LNCaP clone FGC (cell line): ENCODE measurements at regions not wholly inside any gene's neighbourhood (a gene's known extent, or its start where the extent isn't known, plus 50 kb on each side); places are given as distances from the start of the nearest gene placed in this dataset.

Experiments used
- DNase-seq: peaks from one replicate; pipeline ENCODE4 v3.0.0-alpha.2; 2011; ENCODE audit warnings: low read depth
- H3K4me3 ChIP-seq: 2 replicates; pipeline ENCODE4 v1.5.1; 2011; ENCODE audit warnings: mild to moderate bottlenecking, low read depth, low read length, control low read depth
- CTCF ChIP-seq: IDR thresholded peaks from 2 replicates; pipeline ENCODE4 v1.5.1; 2012; ENCODE audit warnings: mild to moderate bottlenecking; ENCODE audit not compliant: control insufficient read depth, insufficient read depth; ENCODE audit errors: extremely low read depth

GRCh38 chr13:97710797-97711196 lies 242.7 kb upstream of the IPO5 start:
- no peak overlapping the region for H3K4me3 ChIP-seq
- no peak for TF ChIP-seq CTCF
- DNase-seq = no peak

GRCh38 chr13:97712770-97713169 lies 240.7 kb upstream of the IPO5 start:
- TF ChIP-seq CTCF = no peak
- no peak for DNase-seq
- no peak overlapping the region for H3K4me3 ChIP-seq

GRCh38 chr13:97715763-97716162 lies 237.7 kb upstream of the IPO5 start:
- DNase-seq = no peak
- H3K4me3 ChIP-seq = no peak overlapping the region
- no peak for TF ChIP-seq CTCF

- no peak overlapping the region for H3K4me3 ChIP-seq
- TF ChIP-seq CTCF = no peak
- DNase-seq = no peak
Observed at GRCh38 chr13:97716746-97717145, 236.7 kb upstream of the IPO5 start.

- no peak overlapping the region for H3K4me3 ChIP-seq
- no peak for DNase-seq
- TF ChIP-seq CTCF = no peak
Observed at GRCh38 chr13:97719736-97720135, 233.7 kb upstream of the IPO5 start.

- TF ChIP-seq CTCF = no peak
- no peak overlapping the region for H3K4me3 ChIP-seq
- DNase-seq = no peak
Observed at GRCh38 chr13:97720896-97721295, 232.6 kb upstream of the IPO5 start.

- no peak overlapping the region for H3K4me3 ChIP-seq
- DNase-seq = no peak
- no peak for TF ChIP-seq CTCF
Observed at GRCh38 chr13:97723655-97724054, 229.8 kb upstream of the IPO5 start.
